Esophagus muscularis mucosa (tissue), 4 donors: ENCODE measurements at regions not wholly inside any gene's neighbourhood (a gene's known extent, or its start where the extent isn't known, plus 50 kb on each side); places are given as distances from the start of the nearest gene placed in this dataset.

ENCODE experiments used
- DNase-seq: peaks from one replicate; pipeline ENCODE4 v3.0.0-alpha.2; 2017; ENCODE audit errors: extremely low spot score
- H3K27ac ChIP-seq, 4 donors: fragments of 200-600 bp; sonication (generic); replicated peaks in 1 of 4; 1 replicate in 3 of 4; 2 replicates in 1 of 4; pipeline ENCODE4 v1.5.1; 2016 to 2019; ENCODE audit warnings: mild to moderate bottlenecking in 1 of 4
- H3K27me3 ChIP-seq, 4 donors: fragments of 200-600 bp; sonication (generic); one replicate each; pipeline versions ENCODE4 v1.5.1 to v1.6.0; 2016 to 2019
- H3K36me3 ChIP-seq, 4 donors: fragments of 200-600 bp; sonication (generic); one replicate each; pipeline ENCODE4 v1.5.1; 2016 to 2019
- H3K4me1 ChIP-seq, 4 donors: fragments of 200-600 bp; sonication (generic); one replicate each; pipeline ENCODE4 v1.5.1; 2016 to 2019
- H3K4me3 ChIP-seq, 4 donors: fragments of 200-600 bp; sonication (generic); 1 replicate in 2 of 4; 2 replicates in 2 of 4; pipeline ENCODE4 v1.5.1; 2016 to 2019; ENCODE audit warnings: mild to moderate bottlenecking in 4 of 4, moderate library complexity in 1 of 4
- H3K9me3 ChIP-seq, 4 donors: fragments of 200-600 bp; sonication (generic); 1 replicate in 3 of 4; 2 replicates in 1 of 4; pipeline ENCODE4 v1.5.1; 2016 to 2019
- CTCF ChIP-seq, 3 experiments: fragments of 200-600 bp in 2 of 3; fragments of 450-650 bp in 1 of 3; sonication (generic) in 2 of 3; IDR thresholded peaks; one replicate each; pipeline ENCODE4 v1.5.1; 2017 to 2019; ENCODE audit warnings: antibody characterized with exemption in 3 of 3, mild to moderate bottlenecking in 2 of 3, moderate library complexity in 1 of 3
- EP300 ChIP-seq: sonication (generic); formaldehyde crosslinking; IDR thresholded peaks from one replicate; pipeline ENCODE4 v1.6.1; 2017; ENCODE audit warnings: antibody characterized with exemption
- POLR2A ChIP-seq: fragments of 450-650 bp; IDR thresholded peaks from one replicate; pipeline ENCODE4 v1.6.1; 2017; ENCODE audit warnings: antibody characterized with exemption, moderate library complexity, mild to moderate bottlenecking, low read depth
- POLR2AphosphoS5 ChIP-seq, 2 donors: sonication (generic); formaldehyde crosslinking; IDR thresholded peaks; one replicate each; pipeline ENCODE4 v1.6.1; 2017; ENCODE audit warnings: antibody characterized with exemption in 2 of 2
- WGBS: methylation state at CpG from one replicate; pipeline ENCODE4 v1.1.5; 2018; 5-methylcytosine and 5-hydroxymethylcytosine counted together
- intact Hi-C: fragments of 100-400 bp; cut with DNase I; formaldehyde crosslinking; loops from one replicate; pipeline ENCODE4 v1.15.1; 2023

DNA sequence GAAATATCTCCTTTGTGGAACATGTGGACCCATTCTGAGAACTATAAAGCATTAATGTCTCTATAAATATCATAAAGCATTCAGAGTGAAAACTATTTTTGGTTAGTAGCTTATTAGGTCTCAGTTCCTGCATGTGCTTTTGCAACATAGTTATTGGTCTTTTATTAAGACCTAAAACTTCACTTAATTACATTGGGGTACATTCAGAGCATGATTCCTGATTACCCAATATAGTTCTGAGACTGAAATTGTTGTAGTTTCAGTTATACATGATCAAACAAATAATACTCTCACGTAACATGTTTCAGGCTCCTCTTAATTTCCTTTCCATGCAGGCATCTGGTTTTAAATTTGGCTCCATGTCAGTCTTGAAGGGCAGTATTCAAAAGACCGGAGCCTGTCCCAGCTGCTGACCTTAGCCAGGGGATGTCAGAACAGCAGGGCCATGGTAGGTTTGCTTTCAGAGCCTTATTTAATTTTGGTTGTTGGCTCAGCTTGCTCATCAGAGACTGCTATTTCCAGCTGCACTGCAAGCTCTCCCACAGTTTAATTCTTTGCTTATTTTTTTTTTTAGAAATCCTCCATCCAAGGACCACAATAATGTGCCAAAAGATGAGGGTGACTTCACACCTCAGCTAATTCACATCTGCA is 447.8 kb upstream of the FZD8 start:
- Histone ChIP-seq H3K9me3 (no peaks in the 10 kb centered on the region), H3K4me1 (no peaks in the 10 kb centered on the region), H3K27ac (no peak overlapping the region), H3K36me3 (no peaks in the 10 kb centered on the region), H3K4me3 (no peak overlapping the region), H3K27me3 (no peaks in the 10 kb centered on the region)
- 32% methylated on average over 2 of the region's 2 CpGs for WGBS
- no peak for DNase-seq
- intact Hi-C loops, result no loop called here
- TF ChIP-seq CTCF (IDR thresholded peaks at IDR 0.05), result no peak
- TF ChIP-seq POLR2AphosphoS5 (IDR thresholded peaks at IDR 0.05), result no peak
- no peak for TF ChIP-seq POLR2A

GRCh38 chr10:36087006-36088005 is 445.2 kb upstream of the FZD8 start:
- Histone ChIP-seq H3K4me3 (no peak overlapping the region), H3K36me3 (no peaks in the 10 kb centered on the region), H3K9me3 (no peaks in the 10 kb centered on the region), H3K27ac (no peak overlapping the region), H3K4me1 (no peaks in the 10 kb centered on the region), H3K27me3 (no peaks in the 10 kb centered on the region)
- WGBS, result 84% methylated on average over 10 of the region's 10 CpGs
- no peak for TF ChIP-seq EP300
- TF ChIP-seq POLR2AphosphoS5 (IDR thresholded peaks at IDR 0.05), result no peak
- TF ChIP-seq POLR2A, result no peak
- TF ChIP-seq CTCF (IDR thresholded peaks at IDR 0.05), result no peak
- DNase-seq, result no peak
- intact Hi-C loops, result no loop called here

DNA sequence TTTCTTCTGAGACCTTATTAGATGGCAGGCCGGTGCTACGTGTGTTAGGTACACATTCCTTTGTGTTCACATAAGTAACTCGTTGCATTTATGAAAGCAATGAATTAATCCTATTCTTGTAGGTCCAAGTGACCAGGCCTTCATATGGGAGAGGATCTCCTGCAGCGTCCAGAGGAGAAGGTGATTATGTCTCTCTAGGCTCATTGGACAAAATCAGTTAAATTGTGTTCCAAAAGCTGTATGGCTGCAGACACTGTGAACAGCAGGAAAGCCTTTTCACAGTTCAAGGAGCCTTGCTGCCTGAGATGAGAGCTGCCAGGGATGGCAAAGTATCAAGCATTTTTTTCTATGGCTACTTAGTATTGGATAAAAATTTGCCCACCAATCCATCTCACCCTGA is 433.1 kb upstream of the FZD8 start:
- 86% methylated on average over 4 of the region's 4 CpGs for WGBS
- no peak for DNase-seq
- H3K36me3 ChIP-seq, result no peaks in the 10 kb centered on the region
- no peaks in the 10 kb centered on the region for H3K9me3 ChIP-seq
- intact Hi-C loops, result no loop called here
- no peaks in the 10 kb centered on the region for H3K4me1 ChIP-seq
- TF ChIP-seq CTCF (IDR thresholded peaks at IDR 0.05), result no peak
- TF ChIP-seq POLR2AphosphoS5 (IDR thresholded peaks at IDR 0.05), result no peak
- TF ChIP-seq EP300, result no peak
- no peak for TF ChIP-seq POLR2A
- no peak overlapping the region for H3K27ac ChIP-seq
- no peaks in the 10 kb centered on the region for H3K27me3 ChIP-seq
- H3K4me3 ChIP-seq, result no peak overlapping the region

DNA sequence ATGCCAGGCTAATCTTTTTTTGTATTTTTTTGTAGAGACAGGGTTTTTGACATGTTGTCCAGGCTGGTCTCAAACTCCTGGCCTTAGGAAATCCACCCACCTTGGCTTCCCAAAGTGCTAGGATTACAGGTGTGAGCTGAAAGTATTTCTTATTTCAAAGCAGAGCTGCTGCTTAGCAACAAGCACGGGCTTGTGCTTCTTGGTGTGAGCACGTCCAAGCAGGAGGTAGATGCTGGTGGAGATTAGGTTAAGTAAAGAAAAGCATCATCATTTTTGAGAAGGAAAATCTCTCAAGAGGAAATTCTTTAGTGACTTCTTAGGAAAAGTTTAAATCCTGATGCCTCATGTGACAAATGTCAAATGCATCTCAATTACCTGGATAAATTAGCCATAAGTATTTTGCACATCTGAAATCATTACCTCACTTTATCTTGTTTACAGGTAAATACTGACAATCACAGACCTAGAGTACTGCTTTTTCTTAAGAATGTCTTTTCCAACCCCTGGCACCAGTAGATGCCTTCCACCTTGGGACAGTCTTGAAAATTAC is 431.8 kb upstream of the FZD8 start:
- DNase-seq, result no peak
- Histone ChIP-seq H3K9me3 (no peaks in the 10 kb centered on the region), H3K4me3 (no peak overlapping the region), H3K27me3 (no peaks in the 10 kb centered on the region), H3K27ac (no peak overlapping the region), H3K36me3 (no peaks in the 10 kb centered on the region), H3K4me1 (no peaks in the 10 kb centered on the region)
- intact Hi-C loops, result no loop called here
- TF ChIP-seq POLR2AphosphoS5 (IDR thresholded peaks at IDR 0.05) (no peak), POLR2A (no peak), CTCF (IDR thresholded peaks at IDR 0.05) (no peak), EP300 (no peak)
- WGBS, result 80% methylated on average over 2 of the region's 2 CpGs
